A172 (cell line): ENCODE measurements at regions not wholly inside any gene's neighbourhood (a gene's known extent, or its start where the extent isn't known, plus 50 kb on each side); places are given as distances from the start of the nearest gene placed in this dataset.
A peak's percentile ranks its signal among the peaks of the same experiment; 100 is the strongest.
"Not testable (repeated sequence)": the region's sequence is repeated elsewhere in the genome, so short reads cannot be mapped to it uniquely, and the experiment has no call there.

Experiments used
- DNase-seq: peaks from one replicate; pipeline ENCODE4 v3.0.0-alpha.2; 2015; ENCODE audit warnings: low spot score

- no peak for DNase-seq
Measured at GRCh38 chr3:3686907-3687648, 112.2 kb upstream of the LRRN1 start.

- no peak for DNase-seq
Measured at GRCh38 chr3:3685721-3686120, 113.5 kb upstream of the LRRN1 start.

GRCh38 chr3:3683261-3683660 lies 116.0 kb upstream of the LRRN1 start:
- DNase-seq, result peak; percentile 45

- no peak for DNase-seq
Measured at GRCh38 chr3:3675801-3676200, 123.4 kb upstream of the LRRN1 start.

GRCh38 chr3:3675186-3675585 lies 124.0 kb upstream of the LRRN1 start:
- no peak for DNase-seq

GRCh38 chr3:3666664-3667063 lies 132.6 kb upstream of the LRRN1 start:
- peak; percentile 55 for DNase-seq

- peak; percentile 28 for DNase-seq
Measured at GRCh38 chr3:3665961-3666640, 133.1 kb upstream of the LRRN1 start.

GRCh38 chr3:3665546-3665945 lies 133.7 kb upstream of the LRRN1 start:
- DNase-seq, result peak; percentile 62

- DNase-seq, result peak; percentile 61
Measured at GRCh38 chr3:3664935-3665334, 134.3 kb upstream of the LRRN1 start.

- no peak for DNase-seq
Measured at GRCh38 chr3:3662610-3663009, 136.6 kb upstream of the LRRN1 start.

- no peak for DNase-seq
Measured at GRCh38 chr3:3654916-3655315, 144.3 kb upstream of the LRRN1 start.

- DNase-seq, result peak; percentile 75
Measured at GRCh38 chr3:3648988-3649679, 150.1 kb upstream of the LRRN1 start.

GRCh38 chr3:3646934-3647333 lies 152.3 kb upstream of the LRRN1 start:
- DNase-seq, result no peak

GRCh38 chr3:3646103-3646844 lies 153.0 kb upstream of the LRRN1 start:
- not testable (repeated sequence) for DNase-seq

GRCh38 chr3:3641877-3642455 lies 157.3 kb upstream of the LRRN1 start:
- DNase-seq, result no peak

GRCh38 chr3:3639078-3639477 lies 160.2 kb upstream of the LRRN1 start:
- DNase-seq, result no peak

- DNase-seq, result no peak
Measured at GRCh38 chr3:3636815-3637214, 162.4 kb upstream of the LRRN1 start.

- DNase-seq, result no peak
Measured at GRCh38 chr3:3635109-3635508, 164.1 kb upstream of the LRRN1 start.

- DNase-seq, result no peak
Measured at GRCh38 chr3:3634326-3634725, 164.9 kb upstream of the LRRN1 start.

GRCh38 chr3:3633761-3634160 lies 165.5 kb upstream of the LRRN1 start:
- DNase-seq, result no peak

- no peak for DNase-seq
Measured at GRCh38 chr3:3632449-3632848, 166.8 kb upstream of the LRRN1 start.

GRCh38 chr3:3631114-3631513 lies 168.1 kb upstream of the LRRN1 start:
- no peak for DNase-seq
